ENCODE measurements at regions not wholly inside any gene's neighbourhood (a gene's known extent, or its start where the extent isn't known, plus 50 kb on each side); places are given as distances from the start of the nearest gene placed in this dataset.

- TF ChIP-seq CTCF (IDR thresholded peaks at IDR 0.05; ENCODE audit: low read depth, low read length, poor library complexity, severe bottlenecking) (no peak), EZH2phosphoT487 (IDR thresholded peaks at IDR 0.05; ENCODE audit: borderline replicate concordance, low read length) (no peak)
These were observed 276.9 kb upstream of the HS3ST5 start for GRCh38 chr6:114619621-114620200.
